NT2/D1 (cell line): ENCODE measurements at regions not wholly inside any gene's neighbourhood (a gene's known extent, or its start where the extent isn't known, plus 50 kb on each side); places are given as distances from the start of the nearest gene placed in this dataset.

Source experiments
- SUZ12 ChIP-seq: IDR thresholded peaks from 2 replicates; pipeline ENCODE4 v1.6.1; 2011; ENCODE audit not compliant: insufficient read length, insufficient read depth; ENCODE audit errors: extremely low read depth
- YY1 ChIP-seq: IDR thresholded peaks from 2 replicates; pipeline ENCODE4 v1.6.1; 2011; ENCODE audit not compliant: insufficient read length, insufficient read depth
- ZNF274 ChIP-seq: IDR thresholded peaks from 2 replicates; pipeline ENCODE4 v1.6.1; 2011; ENCODE audit warnings: mild to moderate bottlenecking, low read depth, low read length

DNA sequence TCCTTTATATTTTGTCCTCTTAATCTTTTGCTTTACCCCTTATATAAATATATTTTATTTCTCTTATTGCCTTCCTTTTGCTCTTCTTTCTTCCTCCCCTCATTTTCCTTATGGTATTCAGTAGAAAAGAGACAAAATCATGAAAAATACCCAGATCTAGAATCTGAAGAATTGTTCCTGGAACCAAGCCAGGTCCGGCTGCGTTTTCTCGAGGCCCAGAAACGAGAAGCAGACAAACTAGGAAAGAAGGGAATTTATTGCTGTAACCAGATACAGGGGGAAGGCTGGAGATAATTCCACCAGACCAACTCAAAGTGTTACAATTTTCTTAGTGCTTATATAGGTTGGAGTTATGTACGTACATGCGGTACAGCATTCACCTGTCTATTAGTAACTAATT is 328.7 kb downstream of the GABRG1 start:
- TF ChIP-seq YY1 (no peak), ZNF274 (no peak), SUZ12 (no peak)
